HG02970 (cell line): ENCODE measurements at regions not wholly inside any gene's neighbourhood (a gene's known extent, or its start where the extent isn't known, plus 50 kb on each side); places are given as distances from the start of the nearest gene placed in this dataset.
A peak's percentile ranks its signal among the peaks of the same experiment; 100 is the strongest.

Experiments
- ATAC-seq: cut with Tn5 transposase; IDR thresholded peaks from one replicate; pipeline ENCODE4 v1.9.1; 2021; ENCODE audit warnings: mild to moderate bottlenecking, moderate library complexity, moderate number of reproducible peaks; ENCODE audit not compliant: unreplicated experiment, low FRiP score

- no peak for ATAC-seq
Observed at GRCh38 chr14:51394804-51395203, 154.8 kb downstream of the TMX1 start.

GRCh38 chr14:51395361-51395849 lies 155.4 kb downstream of the TMX1 start:
- ATAC-seq, result no peak

GRCh38 chr14:51396222-51396815 lies 156.3 kb downstream of the TMX1 start:
- ATAC-seq, result no peak

GRCh38 chr14:51398898-51399297 lies 158.9 kb downstream of the TMX1 start:
- no peak for ATAC-seq

GRCh38 chr14:51400139-51400538 lies 160.1 kb downstream of the TMX1 start:
- ATAC-seq, result no peak

- ATAC-seq, result no peak
Observed at GRCh38 chr14:51401272-51401671, 161.2 kb downstream of the TMX1 start.

- ATAC-seq, result no peak
Observed at GRCh38 chr14:51401756-51402155, 161.7 kb downstream of the TMX1 start.

- no peak for ATAC-seq
Observed at GRCh38 chr14:51410897-51411296, 170.8 kb downstream of the TMX1 start.

GRCh38 chr14:51419685-51420084 lies 179.6 kb downstream of the TMX1 start:
- no peak for ATAC-seq

- no peak for ATAC-seq
Observed at GRCh38 chr14:51422704-51423103, 182.7 kb downstream of the TMX1 start.

GRCh38 chr14:51424041-51424440 lies 184.0 kb downstream of the TMX1 start:
- no peak for ATAC-seq

GRCh38 chr14:51424561-51425251 lies 184.7 kb downstream of the TMX1 start:
- no peak for ATAC-seq

GRCh38 chr14:51428981-51429380 lies 188.9 kb downstream of the TMX1 start:
- ATAC-seq, result no peak

GRCh38 chr14:51430079-51430478 lies 190.0 kb downstream of the TMX1 start:
- no peak for ATAC-seq

- no peak for ATAC-seq
Observed at GRCh38 chr14:51430633-51431032, 190.6 kb downstream of the TMX1 start.

GRCh38 chr14:51431033-51431709 lies 191.1 kb downstream of the TMX1 start:
- ATAC-seq, result peak; percentile 50

- no peak for ATAC-seq
Observed at GRCh38 chr14:51431741-51432140, 191.7 kb downstream of the TMX1 start.

GRCh38 chr14:51432302-51432948 lies 192.4 kb downstream of the TMX1 start:
- ATAC-seq, result no peak

GRCh38 chr14:51436630-51437029 lies 196.6 kb downstream of the TMX1 start:
- no peak for ATAC-seq

GRCh38 chr14:51439896-51440295 lies 199.8 kb downstream of the TMX1 start:
- no peak for ATAC-seq

GRCh38 chr14:51441001-51441400 lies 201.0 kb downstream of the TMX1 start:
- no peak for ATAC-seq
